Natural killer cell (primary cell): ENCODE measurements at regions not wholly inside any gene's neighbourhood (a gene's known extent, or its start where the extent isn't known, plus 50 kb on each side); places are given as distances from the start of the nearest gene placed in this dataset.

ENCODE experiments used
- ATAC-seq, 3 donors: fragments of 150-1000 bp in 2 of 3; fragments of 200-7000 bp in 1 of 3; cut with Tn5 transposase; 1 replicate in 1 of 3; 2 replicates in 2 of 3; pipeline ENCODE4 v1.10.0; 2021; ENCODE audit warnings: mild to moderate bottlenecking in 2 of 3, moderate library complexity in 2 of 3
- DNase-seq, 2 donors: peaks; one replicate each; pipeline versions ENCODE4 v3.0.0 to v3.0.0-alpha.2; 2013 to 2021; ENCODE audit warnings: mixed read lengths in 1 of 2
- H3K27ac ChIP-seq: one replicate; pipeline ENCODE4 v1.5.1; 2013; ENCODE audit warnings: mild to moderate bottlenecking, low read length
- H3K27me3 ChIP-seq: one replicate; pipeline ENCODE4 v1.6.1; 2013; ENCODE audit warnings: low read length; ENCODE audit not compliant: control insufficient read depth, insufficient read depth
- H3K36me3 ChIP-seq: one replicate; pipeline ENCODE4 v1.6.1; 2013; ENCODE audit warnings: low read length; ENCODE audit not compliant: control insufficient read depth, insufficient read depth
- H3K4me1 ChIP-seq: one replicate; pipeline ENCODE4 v1.6.1; 2013; ENCODE audit warnings: low read length; ENCODE audit not compliant: control insufficient read depth, insufficient read depth
- H3K4me3 ChIP-seq: one replicate; pipeline ENCODE4 v1.5.1; 2013; ENCODE audit warnings: low read length
- H3K9me3 ChIP-seq: one replicate; pipeline ENCODE4 v1.6.1; 2013; ENCODE audit warnings: low read length; ENCODE audit not compliant: control insufficient read depth, insufficient read depth
- H3K27ac Mint-ChIP-seq, 2 donors: one replicate each; pipeline ENCODE4 v1.8.0; 2022; ENCODE audit warnings: mild to moderate bottlenecking in 2 of 2, mixed read lengths in 2 of 2, moderate library complexity in 1 of 2
- H3K27me3 Mint-ChIP-seq, 2 donors: one replicate each; pipeline ENCODE4 v1.8.0; 2022; ENCODE audit warnings: low read depth in 2 of 2, mixed read lengths in 2 of 2
- H3K36me3 Mint-ChIP-seq: one replicate; pipeline ENCODE4 v1.8.0; 2022; ENCODE audit warnings: mixed read lengths
- H3K4me1 Mint-ChIP-seq, 2 donors: one replicate each; pipeline ENCODE4 v1.8.0; 2022; ENCODE audit warnings: mixed read lengths in 2 of 2
- H3K4me3 Mint-ChIP-seq: one replicate; pipeline ENCODE4 v1.8.0; 2022; ENCODE audit warnings: mild to moderate bottlenecking, moderate library complexity, mixed read lengths
- H3K9me3 Mint-ChIP-seq, 2 donors: one replicate each; pipeline ENCODE4 v1.8.0; 2022; ENCODE audit warnings: mixed read lengths in 2 of 2
- WGBS: methylation state at CpG from one replicate; pipeline ENCODE4 v1.1.7; 2013; ENCODE audit warnings: missing lambda C conversion rate; ENCODE audit not compliant: insufficient coverage; 5-methylcytosine and 5-hydroxymethylcytosine counted together
- intact Hi-C: fragments of 100-400 bp; cut with micrococcal nuclease; formaldehyde crosslinking; loops from one replicate; pipeline ENCODE4 v1.14.2; 2022
- TF ChIP-seq, protein P1 (sequence below): fragments of 200-600 bp; IDR thresholded peaks from one replicate; pipeline ENCODE4 v1.8.0; 2022; ENCODE audit warnings: antibody characterized with exemption

DNA sequence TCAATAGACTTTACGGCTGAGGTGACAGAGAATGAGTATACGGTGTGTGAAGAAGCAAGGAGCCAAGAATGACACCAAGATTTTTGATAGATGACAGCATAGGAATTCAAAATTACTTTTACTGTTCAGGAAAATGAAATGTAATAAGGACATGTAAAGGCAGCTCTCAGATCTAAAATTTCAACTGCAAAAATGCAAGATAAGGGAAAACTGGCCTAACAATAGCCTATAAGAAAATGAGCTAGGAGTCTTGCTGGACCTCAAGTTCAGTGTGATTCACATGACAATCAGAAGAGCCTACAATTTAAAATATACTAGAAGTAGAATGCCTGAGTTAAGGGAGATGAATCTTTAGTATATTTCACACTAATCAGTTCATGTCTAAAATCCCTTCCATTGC lies 102.0 kb downstream of the RPS29 start:
- H3K4me1 ChIP-seq = no peaks in the 10 kb centered on the region
- no peaks in the 10 kb centered on the region for H3K36me3 Mint-ChIP-seq
- ATAC-seq (no peak), DNase-seq (no peak)
- no peak overlapping the region for H3K4me3 ChIP-seq
- H3K27me3 ChIP-seq = no peaks in the 10 kb centered on the region
- H3K27ac ChIP-seq = no peak overlapping the region
- intact Hi-C loops = no loop called here
- H3K4me1 Mint-ChIP-seq = no peaks in the 10 kb centered on the region
- no peaks in the 10 kb centered on the region for H3K9me3 ChIP-seq
- no peaks in the 10 kb centered on the region for H3K9me3 Mint-ChIP-seq
- H3K4me3 Mint-ChIP-seq = no peak overlapping the region
- H3K36me3 ChIP-seq = no peaks in the 10 kb centered on the region
- peaks cover 7 to 43% of the 10 kb centered on the region in 2 donors for H3K27me3 Mint-ChIP-seq
- TF ChIP-seq, protein P1, sequence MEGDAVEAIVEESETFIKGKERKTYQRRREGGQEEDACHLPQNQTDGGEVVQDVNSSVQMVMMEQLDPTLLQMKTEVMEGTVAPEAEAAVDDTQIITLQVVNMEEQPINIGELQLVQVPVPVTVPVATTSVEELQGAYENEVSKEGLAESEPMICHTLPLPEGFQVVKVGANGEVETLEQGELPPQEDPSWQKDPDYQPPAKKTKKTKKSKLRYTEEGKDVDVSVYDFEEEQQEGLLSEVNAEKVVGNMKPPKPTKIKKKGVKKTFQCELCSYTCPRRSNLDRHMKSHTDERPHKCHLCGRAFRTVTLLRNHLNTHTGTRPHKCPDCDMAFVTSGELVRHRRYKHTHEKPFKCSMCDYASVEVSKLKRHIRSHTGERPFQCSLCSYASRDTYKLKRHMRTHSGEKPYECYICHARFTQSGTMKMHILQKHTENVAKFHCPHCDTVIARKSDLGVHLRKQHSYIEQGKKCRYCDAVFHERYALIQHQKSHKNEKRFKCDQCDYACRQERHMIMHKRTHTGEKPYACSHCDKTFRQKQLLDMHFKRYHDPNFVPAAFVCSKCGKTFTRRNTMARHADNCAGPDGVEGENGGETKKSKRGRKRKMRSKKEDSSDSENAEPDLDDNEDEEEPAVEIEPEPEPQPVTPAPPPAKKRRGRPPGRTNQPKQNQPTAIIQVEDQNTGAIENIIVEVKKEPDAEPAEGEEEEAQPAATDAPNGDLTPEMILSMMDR = no peak
- 91% methylated on average over 2 of the region's 2 CpGs for WGBS
- H3K27ac Mint-ChIP-seq = no peak overlapping the region

DNA sequence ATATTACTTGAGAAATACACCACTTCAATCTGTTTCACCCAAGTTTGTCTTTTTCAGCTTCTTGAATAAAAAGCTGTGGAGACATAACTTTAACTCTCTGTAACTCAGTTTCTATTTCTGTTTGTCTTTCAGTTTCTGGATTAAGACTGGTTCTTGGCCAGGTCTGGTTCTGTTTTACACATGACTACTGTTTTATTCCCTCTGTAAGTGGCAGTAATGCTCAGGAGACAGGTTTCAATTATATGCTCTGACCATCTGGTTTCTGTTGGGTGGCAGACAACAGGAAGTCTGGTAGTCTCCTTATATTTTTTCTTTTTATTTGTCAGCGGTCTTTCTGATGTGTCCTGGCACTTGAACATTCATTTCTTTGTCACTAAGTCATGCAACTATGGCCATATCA lies 102.9 kb downstream of the RPS29 start:
- Mint-ChIP-seq H3K4me1 (no peaks in the 10 kb centered on the region), H3K27me3 (peaks cover 7 to 34% of the 10 kb centered on the region in 2 donors), H3K4me3 (no peak overlapping the region), H3K36me3 (no peaks in the 10 kb centered on the region), H3K27ac (no peak overlapping the region), H3K9me3 (no peaks in the 10 kb centered on the region)
- Histone ChIP-seq H3K4me3 (no peak overlapping the region), H3K36me3 (no peaks in the 10 kb centered on the region), H3K4me1 (no peaks in the 10 kb centered on the region), H3K27me3 (no peaks in the 10 kb centered on the region), H3K9me3 (no peaks in the 10 kb centered on the region), H3K27ac (no peak overlapping the region)
- DNase-seq (no peak), ATAC-seq (no peak)
- TF ChIP-seq, protein P1 = no peak
- WGBS = 25% methylated on average over 1 of the region's 1 CpG
- intact Hi-C loops = no loop called here

DNA sequence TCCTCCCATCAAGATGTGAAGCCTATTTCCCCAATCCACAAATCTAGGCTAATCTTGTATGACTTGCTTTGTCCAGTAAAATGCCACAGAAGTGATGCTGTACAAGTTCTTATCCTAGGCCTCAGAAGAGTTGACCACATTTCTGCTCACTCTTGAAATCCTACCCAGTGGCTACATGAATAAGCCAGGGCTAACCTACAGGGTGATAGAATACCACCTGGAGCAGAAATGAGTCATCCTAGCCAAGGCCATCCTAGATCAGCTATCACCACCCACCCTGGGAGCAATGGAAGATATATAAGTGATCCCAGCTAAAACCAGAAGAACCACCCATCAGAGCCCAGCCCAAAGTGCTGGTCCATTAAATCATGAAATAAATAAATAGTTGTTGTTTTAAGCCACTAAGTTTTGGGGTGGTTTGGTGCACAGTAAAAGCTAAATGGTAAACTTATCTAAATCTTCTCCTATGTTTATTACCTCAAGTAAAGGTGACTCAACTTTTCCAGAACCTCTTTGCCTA lies 105.1 kb downstream of the RPS29 start:
- intact Hi-C loops = no loop called here

More for the DNA sequence above, 105.1 kb downstream of the RPS29 start:
- H3K4me1 Mint-ChIP-seq = no peaks in the 10 kb centered on the region
- H3K27me3 ChIP-seq = no peaks in the 10 kb centered on the region
- no peaks in the 10 kb centered on the region for H3K9me3 Mint-ChIP-seq
- TF ChIP-seq, protein P1 = no peak
- H3K9me3 ChIP-seq = no peaks in the 10 kb centered on the region
- no peak overlapping the region for H3K4me3 ChIP-seq
- no peaks in the 10 kb centered on the region for H3K4me1 ChIP-seq
- no peaks in the 10 kb centered on the region for H3K36me3 Mint-ChIP-seq
- H3K27me3 Mint-ChIP-seq = peaks cover 7 to 25% of the 10 kb centered on the region in 2 donors
- no peaks in the 10 kb centered on the region for H3K36me3 ChIP-seq
- no peak overlapping the region for H3K27ac Mint-ChIP-seq
- H3K27ac ChIP-seq = no peak overlapping the region
- DNase-seq (no peak), ATAC-seq (no peak)
- no peak overlapping the region for H3K4me3 Mint-ChIP-seq
